ENCODE measurements at regions not wholly inside any gene's neighbourhood (a gene's known extent, or its start where the extent isn't known, plus 50 kb on each side); places are given as distances from the start of the nearest gene placed in this dataset.

DNA sequence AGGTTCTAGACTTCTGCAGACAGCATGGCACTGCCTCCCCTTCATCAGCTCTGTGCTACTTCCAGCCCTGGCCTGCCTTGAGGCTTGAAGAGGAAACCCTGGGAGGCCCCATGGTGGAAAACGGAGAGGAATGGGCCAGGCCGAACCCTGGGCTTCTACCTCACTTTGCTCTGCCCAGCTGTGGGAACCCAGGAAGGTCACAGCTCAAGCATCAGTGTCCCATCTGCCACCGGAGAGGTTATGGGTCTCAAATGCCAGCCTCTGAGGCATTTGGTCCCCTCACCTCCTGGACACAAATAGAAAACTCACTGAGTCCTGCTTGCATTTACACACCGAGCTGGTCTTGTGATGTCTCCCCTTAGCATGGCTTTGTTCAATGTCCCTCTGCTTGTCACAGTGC lies 80.1 kb upstream of the ALDH1B1 start:
- DNase-seq (ENCODE audit: low read depth) = no peak

DNA sequence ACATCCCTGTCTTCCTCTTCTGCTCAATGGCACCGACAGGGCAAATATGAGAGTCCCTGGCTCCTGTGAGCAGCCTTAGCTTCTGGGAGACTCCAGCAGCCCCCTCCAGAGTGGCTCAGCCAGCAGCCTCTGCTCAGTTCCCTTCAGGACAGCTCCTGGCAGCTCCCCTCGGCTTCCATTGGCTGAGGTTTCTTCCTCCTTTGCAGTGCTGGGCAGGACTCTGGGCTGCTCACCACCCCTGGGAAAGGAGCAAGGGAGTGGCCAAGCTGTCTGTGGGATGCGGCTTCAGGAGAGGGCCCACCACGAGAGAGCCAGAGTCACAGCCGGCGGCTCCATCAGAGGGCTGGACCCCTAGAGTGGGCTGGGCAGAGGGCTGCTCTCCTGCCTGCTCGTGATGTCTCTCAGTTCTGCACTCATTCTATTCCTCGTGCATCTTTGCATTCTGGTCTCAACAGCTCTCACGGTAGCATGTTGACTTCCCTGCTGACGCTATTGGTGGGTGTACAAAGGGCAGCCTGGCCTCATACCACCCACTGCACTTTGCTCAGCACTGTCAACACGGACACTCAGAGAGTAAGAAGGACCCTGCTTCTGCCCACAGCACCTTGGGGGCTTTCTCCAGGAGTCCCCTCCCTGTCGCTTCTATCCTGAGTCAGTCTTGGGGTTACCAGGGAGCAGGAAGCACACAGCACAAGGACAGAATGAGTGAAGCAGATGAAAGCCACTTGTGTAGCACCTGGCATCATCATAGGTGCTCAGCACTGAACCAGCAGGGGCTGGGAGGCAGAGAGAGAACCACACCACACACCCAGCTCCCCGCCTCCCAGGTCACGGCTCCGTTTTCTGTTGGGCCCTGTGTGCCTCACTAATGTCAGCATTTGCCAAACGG lies 80.9 kb upstream of the ALDH1B1 start:
- DNase-seq (ENCODE audit: low read depth) = no peak

DNA sequence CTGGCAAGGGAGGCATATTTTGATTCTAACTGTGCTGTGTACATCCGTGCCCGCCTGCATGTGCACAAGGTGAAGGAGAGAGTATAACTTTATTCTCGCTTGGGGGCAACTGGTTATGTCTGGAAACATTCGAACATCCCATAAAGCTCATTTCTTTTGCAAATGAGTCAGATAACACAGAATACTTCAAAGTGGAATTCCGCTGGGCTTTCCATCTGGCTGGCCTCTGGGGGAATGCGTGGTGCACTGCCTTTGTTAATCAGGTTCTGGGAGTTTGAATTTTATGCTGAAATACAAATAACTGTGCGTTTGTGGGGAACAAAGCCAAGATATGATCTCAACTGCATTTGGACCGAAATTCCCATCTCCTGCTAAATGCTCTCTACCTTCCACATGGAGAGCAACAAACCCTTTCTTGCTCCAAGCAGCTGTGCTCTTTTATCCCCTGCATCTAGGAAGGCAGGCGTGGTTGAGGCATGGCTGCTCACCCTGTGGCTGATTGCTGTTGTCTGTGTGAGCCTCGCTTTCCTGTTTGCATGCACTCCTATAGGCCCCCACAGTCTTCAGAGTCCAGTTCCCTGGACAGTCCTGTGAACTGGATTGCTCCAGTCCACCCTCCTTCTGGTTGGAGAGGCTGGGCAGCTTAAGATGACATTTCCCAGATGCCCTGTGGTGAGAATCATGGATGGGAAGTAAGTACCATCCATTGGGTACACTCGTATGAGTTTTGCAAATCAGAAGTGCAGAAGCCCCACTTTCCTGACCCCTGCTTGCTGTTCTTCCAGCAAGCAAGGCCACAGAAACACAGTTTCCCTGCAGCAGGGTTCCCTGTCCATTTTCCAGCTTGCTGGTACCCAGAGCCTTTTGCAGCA lies 82.9 kb upstream of the ALDH1B1 start:
- DNase-seq (ENCODE audit: low read depth) = no peak

DNA sequence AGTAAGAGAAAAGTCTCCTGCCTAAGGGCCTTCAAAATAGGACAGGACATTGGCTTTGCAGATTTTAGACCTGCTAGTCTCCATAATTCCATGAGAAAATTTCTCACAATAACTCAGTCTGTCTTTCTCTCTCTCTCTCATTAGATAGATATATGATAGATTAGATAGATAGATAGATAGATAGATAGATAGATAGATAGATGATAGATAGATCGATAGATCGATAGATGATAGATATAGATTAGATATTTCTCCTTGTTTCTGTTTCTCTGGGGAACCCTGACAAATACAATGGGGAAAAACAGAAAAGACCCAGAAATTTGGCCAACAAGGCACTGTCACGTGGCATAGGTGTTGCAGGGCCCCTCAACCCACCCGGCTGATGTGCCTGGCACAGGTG lies 84.4 kb upstream of the ALDH1B1 start:
- no peak for DNase-seq (ENCODE audit: low read depth)

DNA sequence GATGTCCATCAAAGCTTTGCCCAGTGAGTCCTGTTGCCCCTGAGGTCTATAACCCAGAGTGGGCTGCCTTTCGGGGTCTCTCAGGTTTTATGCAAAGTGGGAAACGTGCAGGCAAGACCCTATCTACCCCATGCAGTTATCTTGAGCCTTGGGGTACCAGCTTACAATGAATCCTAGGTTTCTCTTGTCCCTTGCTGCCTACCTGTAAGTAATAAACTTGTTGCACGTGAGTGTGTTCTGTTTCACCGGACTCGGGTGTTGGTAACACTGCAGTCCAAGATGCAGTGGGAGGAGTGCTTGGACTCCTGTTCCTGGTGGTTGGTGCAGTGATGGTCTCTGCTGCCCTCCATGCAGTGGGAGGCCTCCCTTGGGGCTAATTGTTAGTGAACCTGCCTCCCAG lies 85.6 kb upstream of the ALDH1B1 start:
- no peak for DNase-seq (ENCODE audit: low read depth)

DNA sequence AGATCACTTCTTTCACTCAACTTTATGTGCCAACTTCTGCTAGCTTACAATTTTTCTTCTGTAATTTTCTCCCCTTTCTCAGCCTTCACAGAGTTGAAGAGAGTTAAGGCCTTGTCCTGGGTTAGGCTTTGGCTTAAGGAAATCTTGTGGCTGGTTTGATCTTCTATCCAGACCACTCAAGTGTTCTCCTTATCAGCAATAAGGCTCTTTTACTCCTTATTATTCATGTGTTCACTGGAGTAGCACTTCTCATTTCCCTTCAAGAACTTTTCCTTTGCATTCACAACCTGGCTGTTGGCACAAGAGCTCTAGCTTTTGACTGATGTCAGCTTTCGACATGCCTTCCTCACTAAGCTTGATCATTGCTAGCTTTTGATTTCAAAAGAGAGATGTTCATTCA lies 86.9 kb upstream of the ALDH1B1 start:
- DNase-seq (ENCODE audit: low read depth) = no peak

DNA sequence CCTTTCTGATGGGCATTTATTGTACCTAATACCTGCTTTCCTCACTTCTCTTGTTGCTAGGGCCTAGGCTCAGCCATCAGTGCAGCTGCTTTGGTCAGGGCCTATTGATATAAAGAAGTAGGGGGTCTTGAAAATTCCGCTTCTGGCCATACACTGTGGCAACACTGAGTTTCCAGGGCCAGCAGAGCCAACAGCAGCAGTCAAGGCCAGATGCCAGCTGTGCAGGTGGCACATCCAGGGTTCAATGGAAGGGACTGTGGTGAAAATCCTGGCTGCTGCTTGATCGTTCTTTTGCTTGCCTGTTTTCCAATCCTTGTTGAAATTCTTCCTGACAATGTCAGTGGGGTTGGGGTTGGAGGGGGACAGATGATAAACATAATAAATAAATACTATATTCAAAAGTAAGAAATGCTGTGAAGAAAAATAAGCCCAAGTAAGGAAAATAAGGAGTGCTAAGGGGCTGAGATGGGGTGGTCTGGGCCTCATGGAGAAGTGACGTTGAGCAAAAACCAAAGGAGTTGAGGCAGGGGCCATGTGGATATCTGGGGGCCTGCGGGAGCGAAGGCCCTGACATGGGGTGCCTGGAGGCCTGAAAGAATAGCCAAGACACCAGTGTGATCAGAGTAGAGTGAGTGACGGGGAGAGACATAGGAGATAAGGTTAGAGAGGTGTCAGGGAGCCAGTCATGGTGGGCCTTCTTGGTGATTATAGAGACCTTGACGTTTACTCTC lies 91.0 kb upstream of the ALDH1B1 start:
- no peak for DNase-seq (ENCODE audit: low read depth)

DNA sequence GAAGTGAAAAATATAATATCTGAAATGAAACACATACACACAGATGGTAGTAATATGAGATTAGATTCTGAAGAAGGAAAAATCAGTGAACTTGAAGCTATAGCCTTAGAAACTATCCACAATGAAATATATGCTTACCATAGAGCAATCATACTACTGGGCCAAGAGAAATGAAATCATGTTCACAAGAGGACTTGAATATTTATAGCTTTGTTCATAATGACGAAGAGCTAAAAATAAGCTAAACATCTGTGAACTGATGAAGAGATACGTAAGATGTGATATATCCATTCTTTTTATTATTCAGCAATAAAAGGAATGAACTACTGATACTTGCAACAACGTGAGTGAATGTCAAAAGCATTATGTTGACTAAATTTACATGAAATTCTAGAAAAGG lies 92.6 kb upstream of the ALDH1B1 start:
- DNase-seq (ENCODE audit: low read depth) = no peak

DNA sequence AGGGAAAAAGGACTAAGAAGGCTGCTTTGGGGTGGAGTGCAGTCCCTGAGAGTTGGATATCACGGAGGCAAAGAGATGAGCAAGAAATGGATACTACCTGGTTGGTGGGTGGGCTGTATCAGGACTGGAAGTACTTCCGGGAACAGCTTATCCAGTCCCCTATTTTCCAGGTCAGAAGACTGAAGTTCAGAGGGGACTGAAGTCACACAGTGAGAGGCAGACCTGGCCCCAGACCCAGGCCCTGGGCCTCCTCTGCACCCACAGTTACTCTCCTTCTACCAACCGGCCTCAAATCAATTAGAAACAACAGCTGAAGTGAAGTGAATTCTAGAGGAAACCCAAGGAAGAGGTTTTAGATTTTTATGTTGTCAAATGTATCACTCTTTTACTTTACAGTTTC lies 93.6 kb upstream of the ALDH1B1 start:
- no peak for DNase-seq (ENCODE audit: low read depth)

DNA sequence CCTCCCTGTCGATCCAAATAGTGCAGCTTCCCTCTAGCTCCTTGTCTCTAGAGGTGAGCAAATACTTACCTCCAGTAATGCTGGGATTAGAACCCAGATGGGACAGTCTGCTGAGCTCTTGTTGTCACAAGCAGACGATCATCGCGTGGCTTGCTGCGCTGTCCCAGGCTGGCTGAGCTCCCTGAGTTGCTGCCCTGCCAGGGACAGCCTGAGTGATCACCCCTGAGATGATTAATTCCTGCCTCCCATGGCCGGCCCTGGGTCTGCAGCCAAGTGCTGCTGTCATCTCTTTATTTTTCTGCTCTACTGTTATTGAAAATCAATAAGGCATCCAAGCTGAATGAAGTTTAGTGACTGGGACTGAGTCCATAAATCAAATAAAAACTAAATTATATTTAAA lies 94.0 kb upstream of the ALDH1B1 start:
- no peak for DNase-seq (ENCODE audit: low read depth)

DNA sequence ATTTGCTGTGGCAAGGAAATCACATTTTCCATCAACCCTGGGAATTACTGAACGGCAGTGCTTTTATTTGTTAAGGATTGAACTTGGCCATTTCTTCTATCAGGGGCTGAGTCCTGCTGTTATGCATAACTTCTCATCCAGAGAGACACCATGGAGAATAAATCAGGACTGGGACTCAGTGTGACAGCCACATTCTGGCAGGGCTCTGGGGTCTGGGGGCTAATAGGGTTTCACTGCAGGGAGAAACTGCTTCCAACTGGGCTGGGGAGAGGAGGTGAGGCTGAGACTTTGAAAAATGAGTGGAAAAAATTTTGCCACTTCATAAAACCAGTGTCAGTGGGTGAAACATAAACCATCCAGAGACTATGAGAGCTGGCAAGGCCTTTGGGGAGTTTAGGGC lies 95.7 kb upstream of the ALDH1B1 start:
- DNase-seq (ENCODE audit: low read depth) = no peak

DNA sequence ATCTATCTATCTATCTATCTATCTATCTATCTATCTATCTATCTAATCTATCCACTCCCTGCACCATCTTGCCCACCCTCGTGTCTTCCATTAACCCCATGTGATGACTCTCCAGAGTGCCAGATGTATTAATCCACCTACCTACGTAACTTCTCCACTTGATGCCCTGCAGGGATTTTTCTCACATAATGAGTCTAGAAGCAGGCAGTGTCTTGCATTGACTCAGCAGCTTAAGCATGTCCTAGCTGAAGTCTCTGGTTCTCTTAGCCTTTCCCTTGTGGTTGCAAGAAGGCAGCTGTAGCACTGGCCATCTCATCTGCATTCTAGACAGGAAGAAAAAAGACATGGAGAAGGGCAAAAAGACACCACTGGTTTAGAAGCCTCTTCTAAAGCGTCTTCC lies 96.7 kb upstream of the ALDH1B1 start:
- DNase-seq (ENCODE audit: low read depth) = no peak

DNA sequence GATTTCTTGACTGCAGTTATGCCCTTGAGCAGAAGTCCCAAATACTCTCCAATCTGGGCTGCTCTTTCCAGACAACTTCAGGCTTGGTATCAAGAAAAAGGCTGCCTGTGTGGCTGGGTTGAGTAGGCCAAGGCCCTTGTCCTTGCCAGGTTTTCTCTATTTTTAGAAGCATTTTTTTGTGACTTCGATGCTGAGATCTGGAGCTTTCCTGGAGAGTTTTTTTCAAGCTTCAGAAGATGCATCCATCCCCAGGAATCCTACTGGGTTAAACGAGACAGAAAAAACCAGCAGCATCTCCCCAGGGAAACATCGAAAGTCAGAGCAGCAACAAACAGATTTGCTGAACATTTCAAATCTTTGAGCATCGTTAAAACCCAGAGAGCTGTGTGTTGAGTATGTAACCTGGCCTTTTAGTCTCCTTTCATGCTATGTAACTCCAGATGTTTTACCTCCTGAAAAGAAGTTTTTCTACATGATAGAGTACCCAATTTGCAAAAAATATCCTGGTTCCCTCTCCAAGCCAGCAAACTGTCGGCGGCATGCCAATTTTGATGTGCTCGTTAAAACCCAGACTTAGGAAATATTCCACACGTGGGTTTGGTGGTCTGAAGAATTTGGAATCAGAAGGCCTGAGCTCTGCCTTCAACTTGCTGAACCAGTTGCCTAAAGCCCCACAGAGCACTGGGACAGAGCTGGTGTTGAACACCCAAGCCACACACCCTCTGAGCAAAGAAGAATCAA lies 98.1 kb upstream of the ALDH1B1 start:
- DNase-seq (ENCODE audit: low read depth) = no peak

DNA sequence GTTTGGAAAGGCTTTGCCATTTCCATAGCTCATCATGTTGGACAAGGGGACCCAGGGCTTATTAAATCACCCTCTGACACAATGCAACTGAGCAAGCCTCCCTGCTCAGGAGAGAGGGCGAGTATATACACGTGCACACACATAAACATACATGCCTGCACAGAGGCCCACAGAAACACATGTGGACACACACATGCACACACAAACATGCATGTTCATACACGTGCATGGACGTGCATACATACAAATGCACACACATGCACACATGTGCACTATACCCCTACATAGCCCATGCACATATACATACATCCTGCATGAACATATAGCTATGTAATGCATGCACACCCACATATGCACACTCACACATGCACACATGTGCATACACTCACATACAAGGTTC lies 99.5 kb upstream of the ALDH1B1 start:
- DNase-seq (ENCODE audit: low read depth) = no peak

DNA sequence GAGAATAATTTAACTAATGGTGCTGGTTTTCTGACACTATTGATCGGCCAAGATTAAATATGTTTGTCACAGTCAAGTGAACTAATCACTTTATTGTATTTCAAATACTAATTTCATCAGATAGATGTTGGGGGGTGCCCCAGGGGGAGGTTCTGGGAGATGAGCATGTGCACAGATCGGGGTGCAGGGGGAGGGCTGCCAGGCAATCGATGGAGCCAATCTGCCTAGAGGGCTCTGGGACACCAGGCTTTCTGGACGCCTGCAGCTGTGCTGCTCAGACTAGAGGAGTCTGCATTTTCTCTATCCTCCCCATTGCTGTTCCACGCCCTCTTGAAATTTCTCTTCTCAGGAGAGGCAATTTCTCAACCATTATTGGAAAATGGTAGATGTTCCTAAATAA lies 100.0 kb upstream of the ALDH1B1 start:
- DNase-seq (ENCODE audit: low read depth) = no peak

DNA sequence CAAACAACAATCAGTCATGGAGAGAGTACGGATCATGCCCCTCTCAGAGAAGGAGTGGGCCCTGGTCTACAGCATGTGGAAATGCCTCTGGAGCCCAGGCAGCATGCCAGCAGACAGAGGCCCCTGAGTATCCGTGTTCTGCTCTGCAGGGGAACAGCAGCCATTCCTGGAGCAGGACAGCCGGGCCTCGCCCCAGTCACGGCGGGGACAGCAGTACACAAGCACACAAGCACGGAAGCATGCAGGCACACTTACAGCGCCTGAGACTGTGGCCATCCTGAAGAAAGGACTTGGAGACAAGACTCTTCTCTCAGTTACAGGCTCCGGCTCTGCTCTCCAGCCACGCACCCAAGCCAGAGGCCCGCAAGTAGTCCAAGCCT lies 102.6 kb upstream of the ALDH1B1 start:
- no peak for DNase-seq (ENCODE audit: low read depth)

DNA sequence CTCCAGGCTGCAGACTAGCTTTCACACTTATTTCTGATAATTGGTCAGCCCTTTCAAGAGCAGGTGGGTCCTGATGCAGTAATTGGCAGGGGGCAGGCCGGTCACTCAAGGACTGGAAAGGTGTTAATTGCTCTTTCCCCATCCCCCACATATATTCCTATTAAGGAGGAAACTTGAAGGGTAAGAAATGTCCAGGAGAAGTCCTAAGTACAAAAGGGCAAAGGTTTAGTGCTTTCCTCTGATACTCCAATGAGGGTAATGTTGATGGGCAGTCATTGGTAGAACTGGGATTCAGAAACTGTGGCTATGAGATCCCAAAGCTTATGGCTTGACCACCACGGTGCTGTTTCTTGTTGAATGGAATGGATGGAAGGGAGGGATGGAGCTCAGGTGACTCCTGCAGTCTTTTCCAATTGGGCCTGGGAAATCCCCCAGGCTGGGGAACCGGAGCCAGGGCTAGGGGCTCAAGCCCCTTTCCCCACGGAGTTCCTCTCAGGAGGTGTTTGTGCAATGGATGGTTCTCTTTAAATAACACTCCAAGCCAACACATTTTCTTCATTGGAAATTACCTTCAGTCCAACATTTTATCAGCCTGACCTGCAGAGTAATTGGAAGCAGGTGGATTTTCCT lies 103.2 kb upstream of the ALDH1B1 start:
- no peak for DNase-seq (ENCODE audit: low read depth)

DNA sequence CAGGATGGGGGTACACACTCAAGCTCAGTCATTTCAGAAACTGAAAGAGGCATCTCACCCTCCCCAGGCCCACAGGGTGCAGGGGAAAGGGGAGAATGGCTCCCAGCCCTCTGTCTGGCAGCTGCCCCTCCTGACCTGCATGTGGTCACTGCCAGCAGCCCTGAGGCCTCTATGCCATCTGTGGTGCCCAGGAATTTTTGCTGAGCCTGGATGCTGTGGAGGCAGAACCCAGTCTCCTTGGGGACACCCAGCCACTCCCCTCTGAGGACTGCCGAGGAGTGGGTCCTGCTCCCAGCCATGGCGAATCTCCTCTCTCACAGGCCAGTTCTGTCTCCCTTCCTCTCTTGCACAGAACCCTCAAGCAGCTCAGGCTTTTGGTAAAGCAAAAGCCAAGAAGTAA lies 104.0 kb upstream of the ALDH1B1 start:
- DNase-seq (ENCODE audit: low read depth) = no peak

DNA sequence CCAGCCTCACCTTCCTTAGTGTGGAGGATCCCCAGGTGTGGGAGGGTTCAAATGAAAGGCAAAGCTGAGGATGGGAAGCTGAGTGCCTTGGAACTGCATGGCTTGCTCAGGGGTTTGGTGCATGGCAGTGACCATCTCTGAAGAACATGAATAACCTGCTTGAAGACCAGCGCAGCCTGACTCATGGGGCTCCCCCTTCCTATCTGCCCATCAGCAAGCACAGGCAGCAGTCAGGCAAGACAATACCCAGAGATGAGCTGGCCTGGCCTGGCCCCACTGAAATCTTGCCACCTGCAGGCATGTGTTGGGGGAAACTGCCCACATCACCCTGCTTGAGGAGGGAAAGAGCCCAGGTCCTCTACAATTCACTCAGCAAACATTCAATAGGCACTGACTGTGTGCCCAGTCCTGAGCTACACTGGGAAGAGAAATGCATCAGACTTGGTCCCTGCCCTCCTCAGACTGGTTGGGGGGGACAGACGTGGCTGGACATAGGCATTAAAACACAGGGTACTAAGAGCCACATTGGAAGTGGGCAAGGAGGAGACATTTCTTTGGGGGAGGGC lies 105.0 kb upstream of the ALDH1B1 start:
- DNase-seq (ENCODE audit: low read depth) = no peak

DNA sequence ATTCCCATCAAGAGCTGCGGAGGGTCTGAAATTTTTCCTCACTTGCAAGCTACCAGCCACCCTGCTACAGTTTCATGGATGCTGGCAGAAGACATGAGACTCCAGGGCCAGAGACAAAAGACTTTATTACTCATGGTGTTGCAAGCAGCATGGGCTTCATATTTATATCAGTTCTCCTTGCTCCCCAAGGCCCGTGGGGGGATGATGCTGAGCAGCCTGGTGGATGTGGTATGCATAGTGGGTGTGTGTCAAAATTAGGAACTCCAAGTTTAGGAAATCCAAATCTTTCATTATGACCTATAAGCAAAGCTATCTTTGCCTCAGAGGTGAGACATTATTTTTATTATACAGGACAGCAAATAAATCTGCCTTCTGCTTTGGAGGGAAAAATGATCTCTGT lies 105.7 kb upstream of the ALDH1B1 start:
- DNase-seq (ENCODE audit: low read depth) = no peak

DNA sequence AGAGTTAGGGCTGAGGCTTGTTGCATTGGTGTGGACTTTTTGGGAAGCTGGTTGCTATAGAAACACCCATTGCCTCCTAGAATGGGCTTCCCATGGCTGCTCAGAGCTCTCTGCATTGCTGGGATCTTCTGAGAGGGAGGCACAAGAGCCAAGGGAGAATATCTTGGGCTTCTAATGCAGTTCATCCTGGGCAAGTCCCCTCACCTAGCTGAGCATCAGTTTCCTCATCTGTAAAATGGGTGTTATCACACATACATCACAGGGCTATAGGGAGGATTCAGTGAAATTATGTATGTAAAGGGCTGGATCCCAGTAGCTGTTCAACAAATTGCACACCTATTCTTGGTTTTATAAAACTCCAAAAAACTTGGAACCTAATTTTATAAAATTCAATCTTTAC lies 106.1 kb upstream of the ALDH1B1 start:
- DNase-seq (ENCODE audit: low read depth) = no peak

All from GM04504 (cell line).